ENCODE measurements at regions not wholly inside any gene's neighbourhood (a gene's known extent, or its start where the extent isn't known, plus 50 kb on each side); places are given as distances from the start of the nearest gene placed in this dataset.

DNA sequence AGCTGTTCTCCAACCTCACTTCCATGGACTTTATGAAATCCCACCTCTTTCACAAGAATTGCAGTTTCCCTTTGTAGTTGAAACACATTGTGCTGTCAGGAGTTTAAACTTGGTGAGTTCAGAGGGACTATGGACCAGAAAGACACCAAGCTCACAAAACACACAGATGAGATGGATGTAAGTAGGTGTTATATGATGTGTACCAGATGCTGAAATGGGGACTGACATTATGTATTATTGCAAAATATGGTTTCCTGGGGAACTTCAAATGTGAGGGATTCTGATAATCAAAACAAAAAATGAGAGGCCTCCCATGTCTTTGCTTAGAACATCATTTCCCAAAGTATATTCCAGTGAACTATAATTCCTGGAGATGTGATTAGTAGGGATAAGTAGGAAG lies 401.1 kb upstream of the ARID1B start:
- H3K9me2 ChIP-seq (ENCODE audit: insufficient read depth, low read length): no peaks in the 10 kb centered on the region
- TF ChIP-seq EZH2 (IDR thresholded peaks at IDR 0.05; ENCODE audit: borderline replicate concordance, insufficient read depth, low read length, poor library complexity, severe bottlenecking): no peak
- TF ChIP-seq CTCF (IDR thresholded peaks at IDR 0.05; ENCODE audit: poor library complexity, severe bottlenecking): no peak
- no peak for TF ChIP-seq REST (IDR thresholded peaks at IDR 0.05; ENCODE audit: borderline replicate concordance)
- no peak for TF ChIP-seq TAF1 (IDR thresholded peaks at IDR 0.05; ENCODE audit: low read depth)
- no peak for TF ChIP-seq POLR2AphosphoS5 (IDR thresholded peaks at IDR 0.05)
- no peak for TF ChIP-seq RAD21 (conservative IDR thresholded peaks at IDR 0.05)
- TF ChIP-seq MXI1 (conservative IDR thresholded peaks at IDR 0.05; ENCODE audit: poor library complexity, severe bottlenecking): no peak
- TF ChIP-seq SMC3 (conservative IDR thresholded peaks at IDR 0.05; ENCODE audit: poor library complexity): no peak
- no peak for TF ChIP-seq EP300 (conservative IDR thresholded peaks at IDR 0.05; ENCODE audit: poor library complexity, severe bottlenecking)
- no peak overlapping the region for H2AFZ ChIP-seq (ENCODE audit: low read depth, low read length)
- H3K36me3 ChIP-seq (ENCODE audit: insufficient read depth, low read length): no peaks in the 10 kb centered on the region
- H3K27me3 ChIP-seq (ENCODE audit: insufficient read depth, low read depth, low read length): no peaks in the 10 kb centered on the region
- no peak overlapping the region for H3K4me3 ChIP-seq (ENCODE audit: low read length)
- H3K27ac ChIP-seq (ENCODE audit: low read length): no peak overlapping the region
- H3K79me2 ChIP-seq (replicated peaks; ENCODE audit: insufficient read depth, low read length): no peaks in the 10 kb centered on the region
- H3K9me3 ChIP-seq (ENCODE audit: low read length): no peaks in the 10 kb centered on the region
- no peak overlapping the region for H3K9ac ChIP-seq (ENCODE audit: low read length)
- no peaks in the 10 kb centered on the region for H4K20me1 ChIP-seq (ENCODE audit: insufficient read depth)
- no peaks in the 10 kb centered on the region for H3F3A ChIP-seq (ENCODE audit: insufficient read depth, low read length, poor library complexity, severe bottlenecking)
- no peak overlapping the region for H3K4me2 ChIP-seq (ENCODE audit: low read length)

DNA sequence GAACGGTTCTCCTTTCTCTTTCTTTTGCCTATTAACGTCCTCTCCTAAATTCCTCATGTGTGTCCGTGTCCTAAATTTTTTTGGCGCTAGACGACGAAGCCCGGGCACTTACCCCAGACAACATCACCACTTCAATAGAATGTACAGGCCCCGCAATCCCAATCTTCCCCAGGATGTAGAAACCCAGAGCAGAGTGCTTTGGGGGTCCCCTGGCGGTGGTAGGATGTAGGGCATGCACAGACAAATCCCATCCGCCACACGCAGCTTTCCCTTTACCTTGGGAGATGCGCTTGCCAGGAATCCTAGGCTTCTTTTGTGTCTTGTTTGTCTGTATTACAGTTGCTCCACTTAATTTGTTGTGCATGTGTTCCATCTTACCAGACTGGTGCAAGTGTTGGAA lies 417.3 kb upstream of the ARID1B start:
- Histone ChIP-seq H3K9me3 (ENCODE audit: low read length) (no peaks in the 10 kb centered on the region), H3K27me3 (ENCODE audit: insufficient read depth, low read depth, low read length) (no peaks in the 10 kb centered on the region), H3K27ac (ENCODE audit: low read length) (no peak overlapping the region), H3K9ac (ENCODE audit: low read length) (no peak overlapping the region), H3F3A (ENCODE audit: insufficient read depth, low read length, poor library complexity, severe bottlenecking) (no peaks in the 10 kb centered on the region), H3K4me2 (ENCODE audit: low read length) (no peak overlapping the region), H3K4me3 (ENCODE audit: low read length) (no peak overlapping the region), H3K36me3 (ENCODE audit: insufficient read depth, low read length) (no peaks in the 10 kb centered on the region), H3K9me2 (ENCODE audit: insufficient read depth, low read length) (no peaks in the 10 kb centered on the region), H4K20me1 (ENCODE audit: insufficient read depth) (no peaks in the 10 kb centered on the region), H3K79me2 (replicated peaks; ENCODE audit: insufficient read depth, low read length) (no peaks in the 10 kb centered on the region), H2AFZ (ENCODE audit: low read depth, low read length) (no peak overlapping the region)
- TF ChIP-seq MXI1 (conservative IDR thresholded peaks at IDR 0.05; ENCODE audit: poor library complexity, severe bottlenecking) (no peak), TAF1 (IDR thresholded peaks at IDR 0.05; ENCODE audit: low read depth) (no peak), CTCF (IDR thresholded peaks at IDR 0.05; ENCODE audit: poor library complexity, severe bottlenecking) (no peak), EP300 (conservative IDR thresholded peaks at IDR 0.05; ENCODE audit: poor library complexity, severe bottlenecking) (no peak), POLR2AphosphoS5 (IDR thresholded peaks at IDR 0.05) (no peak), RAD21 (conservative IDR thresholded peaks at IDR 0.05) (no peak), REST (IDR thresholded peaks at IDR 0.05; ENCODE audit: borderline replicate concordance) (no peak), EZH2 (IDR thresholded peaks at IDR 0.05; ENCODE audit: borderline replicate concordance, insufficient read depth, low read length, poor library complexity, severe bottlenecking) (no peak), SMC3 (conservative IDR thresholded peaks at IDR 0.05; ENCODE audit: poor library complexity) (no peak)

Data from neural cell (in vitro differentiated cells).